Caco-2 (cell line): ENCODE measurements at regions not wholly inside any gene's neighbourhood (a gene's known extent, or its start where the extent isn't known, plus 50 kb on each side); places are given as distances from the start of the nearest gene placed in this dataset.

Experiments used
- BruUV-seq: library from RNA; stranded (reverse); fragments of 400-500 nt; replicated peaks from 2 replicates; lab custom pipeline; 2021; lab: Mats Ljungman, UMichigan
- CTCF ChIA-PET: fragments of 300-600 bp; sonication (Branson Sonifier 250); formaldehyde crosslinking; loops from one replicate; lab custom pipeline; 2022; ENCODE audit warnings: antibody characterized with exemption; lab: Charles Lee
- POLR2A ChIA-PET: fragments of 300-600 bp; sonication (Branson Sonifier 250); formaldehyde crosslinking; loops from one replicate; lab custom pipeline; 2022; ENCODE audit warnings: antibody characterized with exemption; lab: Charles Lee
- DNase-seq, 2 experiments: peaks; one replicate each; pipeline versions ENCODE4 v3.0.0 to v3.0.0-alpha.2; 2020 to 2022
- H3K27me3 ChIP-seq: replicated peaks from 2 replicates; pipeline ENCODE4 v1.6.0; 2011; ENCODE audit warnings: low read length; ENCODE audit not compliant: control insufficient read depth, insufficient read depth
- H3K36me3 ChIP-seq: 2 replicates; pipeline ENCODE4 v1.5.1; 2011; ENCODE audit warnings: low read length; ENCODE audit not compliant: control insufficient read depth, insufficient read depth
- H3K4me1 ChIP-seq: fragments of 250-450 bp; sonication (Bioruptor Pico); 2 replicates; pipeline ENCODE4 v1.5.1; 2020; ENCODE audit warnings: mild to moderate bottlenecking
- H3K4me3 ChIP-seq: 2 replicates; pipeline ENCODE4 v1.5.1; 2011; ENCODE audit warnings: low read depth, mild to moderate bottlenecking, control low read depth, low read length
- H3K9me3 ChIP-seq: fragments of 250-450 bp; sonication (Bioruptor Pico); 2 replicates; pipeline ENCODE4 v1.5.1; 2020; ENCODE audit warnings: mild to moderate bottlenecking, moderate library complexity
- H3K27ac Mint-ChIP-seq: one replicate; pipeline ENCODE4 v1.8.0; 2022; ENCODE audit warnings: mixed read lengths; ENCODE audit not compliant: unreplicated experiment
- H3K27me3 Mint-ChIP-seq: one replicate; pipeline ENCODE4 v1.8.0; 2022; ENCODE audit warnings: mixed read lengths; ENCODE audit not compliant: insufficient read depth, unreplicated experiment
- H3K36me3 Mint-ChIP-seq: one replicate; pipeline ENCODE4 v1.8.0; 2022; ENCODE audit warnings: mild to moderate bottlenecking, mixed read lengths; ENCODE audit not compliant: insufficient read depth, unreplicated experiment
- H3K4me1 Mint-ChIP-seq: one replicate; pipeline ENCODE4 v1.8.0; 2022; ENCODE audit warnings: low read depth, mixed read lengths; ENCODE audit not compliant: unreplicated experiment
- H3K4me3 Mint-ChIP-seq: one replicate; pipeline ENCODE4 v1.8.0; 2022; ENCODE audit warnings: mild to moderate bottlenecking, moderate library complexity, mixed read lengths; ENCODE audit not compliant: unreplicated experiment
- H3K9me3 Mint-ChIP-seq: one replicate; pipeline ENCODE4 v1.8.0; 2022; ENCODE audit warnings: mixed read lengths; ENCODE audit not compliant: unreplicated experiment
- intact Hi-C: fragments of 100-400 bp; cut with micrococcal nuclease; formaldehyde crosslinking; loops from one replicate; pipeline ENCODE4 v1.10.0; 2022; ENCODE audit not compliant: unreplicated experiment
- TF ChIP-seq, protein P1 (sequence below), 2 experiments: fragments of 200-600 bp in 1 of 2; IDR thresholded peaks; 1 replicate in 1 of 2; 2 replicates in 1 of 2; pipeline versions ENCODE4 v1.5.1 to v1.8.0; 2011 to 2022; ENCODE audit warnings: antibody characterized with exemption in 1 of 2, control low read depth in 1 of 2, inconsistent platforms in 1 of 2, low read depth in 1 of 2, low read length in 1 of 2, mild to moderate bottlenecking in 1 of 2, moderate library complexity in 1 of 2; ENCODE audit not compliant: insufficient read depth in 1 of 2, severe bottlenecking in 1 of 2, unreplicated experiment in 1 of 2

DNA sequence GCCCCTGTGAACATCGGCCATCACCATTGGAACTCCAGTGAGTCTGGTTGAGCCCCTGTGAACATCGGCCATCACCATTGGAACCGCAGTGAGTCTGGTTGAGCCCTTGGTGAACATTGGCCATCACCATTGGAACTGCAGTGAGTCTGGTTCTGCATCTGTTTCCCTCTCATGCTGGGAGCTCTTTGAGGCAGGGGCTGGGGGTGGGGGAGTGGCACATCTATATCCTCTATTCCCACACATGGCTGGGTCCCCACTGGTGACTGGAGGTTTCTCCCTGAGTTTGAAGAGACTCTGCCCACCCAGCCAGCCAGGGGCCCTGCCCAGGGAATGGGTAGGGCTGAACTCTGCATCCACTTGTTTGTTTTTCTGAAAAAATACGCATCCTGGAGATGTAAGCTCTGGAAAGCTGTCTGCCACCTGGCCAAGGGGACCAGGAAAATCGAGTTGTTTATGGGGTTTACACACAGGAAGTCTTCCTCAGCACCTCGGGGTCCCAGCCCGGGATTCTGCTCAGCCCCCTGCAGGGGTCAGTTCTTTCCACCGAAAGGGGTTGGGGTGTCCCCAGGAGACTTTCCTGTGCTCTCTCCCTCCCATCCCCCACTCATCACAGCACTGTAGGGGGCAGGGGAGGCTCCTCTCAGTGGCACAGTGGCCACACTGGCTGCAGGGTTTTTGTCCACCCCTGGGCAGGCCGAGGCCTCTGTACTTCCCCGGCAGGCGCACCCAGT lies 170.5 kb upstream of the GSC start:
- Mint-ChIP-seq H3K4me3 (no peak overlapping the region), H3K27ac (no peak overlapping the region), H3K9me3 (no peaks in the 10 kb centered on the region), H3K36me3 (no peaks in the 10 kb centered on the region), H3K27me3 (no peaks in the 10 kb centered on the region), H3K4me1 (no peaks in the 10 kb centered on the region)
- Histone ChIP-seq H3K4me3 (no peak overlapping the region), H3K4me1 (no peaks in the 10 kb centered on the region), H3K27me3 (peaks cover 1% of the 10 kb centered on the region), H3K9me3 (no peaks in the 10 kb centered on the region), H3K36me3 (no peaks in the 10 kb centered on the region)
- TF ChIP-seq, protein P1, sequence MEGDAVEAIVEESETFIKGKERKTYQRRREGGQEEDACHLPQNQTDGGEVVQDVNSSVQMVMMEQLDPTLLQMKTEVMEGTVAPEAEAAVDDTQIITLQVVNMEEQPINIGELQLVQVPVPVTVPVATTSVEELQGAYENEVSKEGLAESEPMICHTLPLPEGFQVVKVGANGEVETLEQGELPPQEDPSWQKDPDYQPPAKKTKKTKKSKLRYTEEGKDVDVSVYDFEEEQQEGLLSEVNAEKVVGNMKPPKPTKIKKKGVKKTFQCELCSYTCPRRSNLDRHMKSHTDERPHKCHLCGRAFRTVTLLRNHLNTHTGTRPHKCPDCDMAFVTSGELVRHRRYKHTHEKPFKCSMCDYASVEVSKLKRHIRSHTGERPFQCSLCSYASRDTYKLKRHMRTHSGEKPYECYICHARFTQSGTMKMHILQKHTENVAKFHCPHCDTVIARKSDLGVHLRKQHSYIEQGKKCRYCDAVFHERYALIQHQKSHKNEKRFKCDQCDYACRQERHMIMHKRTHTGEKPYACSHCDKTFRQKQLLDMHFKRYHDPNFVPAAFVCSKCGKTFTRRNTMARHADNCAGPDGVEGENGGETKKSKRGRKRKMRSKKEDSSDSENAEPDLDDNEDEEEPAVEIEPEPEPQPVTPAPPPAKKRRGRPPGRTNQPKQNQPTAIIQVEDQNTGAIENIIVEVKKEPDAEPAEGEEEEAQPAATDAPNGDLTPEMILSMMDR (IDR thresholded peaks at IDR 0.05; ENCODE audit: insufficient read depth in 1 of 2, low read depth in 1 of 2, low read length in 1 of 2, severe bottlenecking in 1 of 2, unreplicated experiment in 1 of 2): no peak
- no TSS peak for BruUV-seq
- ChIA-PET POLR2A (no interaction called here), CTCF (no interaction called here)
- intact Hi-C loops: no loop called here
- DNase-seq: no peak

DNA sequence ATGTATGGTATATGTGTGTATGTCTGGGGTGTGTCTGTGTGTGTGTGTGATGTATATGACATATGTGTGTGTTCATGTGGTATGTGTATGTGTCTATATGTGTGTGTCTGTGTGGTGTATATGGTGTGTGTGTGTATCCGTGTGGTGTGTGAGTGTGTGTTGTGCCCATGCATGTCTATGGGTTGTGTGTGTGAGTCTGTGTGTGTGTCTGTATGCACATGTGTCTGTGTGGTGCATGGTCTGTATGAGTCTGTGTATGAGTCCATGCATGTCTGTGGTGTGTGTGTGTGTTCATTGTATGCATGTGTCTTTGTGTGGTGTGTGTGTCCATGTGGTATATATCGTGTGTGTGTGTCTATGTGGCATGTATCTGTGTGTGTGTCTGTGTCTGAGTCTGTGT lies 168.1 kb upstream of the GSC start:
- no peaks in the 10 kb centered on the region for H3K4me1 ChIP-seq
- intact Hi-C loops: no loop called here
- ChIA-PET POLR2A (no interaction called here), CTCF (no interaction called here)
- no peak for DNase-seq
- H3K4me3 ChIP-seq: no peak overlapping the region
- Mint-ChIP-seq H3K27ac (no peak overlapping the region), H3K4me1 (no peaks in the 10 kb centered on the region), H3K27me3 (no peaks in the 10 kb centered on the region), H3K9me3 (no peaks in the 10 kb centered on the region), H3K4me3 (no peak overlapping the region), H3K36me3 (no peaks in the 10 kb centered on the region)
- no TSS peak for BruUV-seq
- no peaks in the 10 kb centered on the region for H3K9me3 ChIP-seq
- H3K27me3 ChIP-seq: peaks cover 1% of the 10 kb centered on the region
- TF ChIP-seq, protein P1 (IDR thresholded peaks at IDR 0.05; ENCODE audit: insufficient read depth in 1 of 2, low read depth in 1 of 2, low read length in 1 of 2, severe bottlenecking in 1 of 2, unreplicated experiment in 1 of 2): no peak
- H3K36me3 ChIP-seq: no peaks in the 10 kb centered on the region

DNA sequence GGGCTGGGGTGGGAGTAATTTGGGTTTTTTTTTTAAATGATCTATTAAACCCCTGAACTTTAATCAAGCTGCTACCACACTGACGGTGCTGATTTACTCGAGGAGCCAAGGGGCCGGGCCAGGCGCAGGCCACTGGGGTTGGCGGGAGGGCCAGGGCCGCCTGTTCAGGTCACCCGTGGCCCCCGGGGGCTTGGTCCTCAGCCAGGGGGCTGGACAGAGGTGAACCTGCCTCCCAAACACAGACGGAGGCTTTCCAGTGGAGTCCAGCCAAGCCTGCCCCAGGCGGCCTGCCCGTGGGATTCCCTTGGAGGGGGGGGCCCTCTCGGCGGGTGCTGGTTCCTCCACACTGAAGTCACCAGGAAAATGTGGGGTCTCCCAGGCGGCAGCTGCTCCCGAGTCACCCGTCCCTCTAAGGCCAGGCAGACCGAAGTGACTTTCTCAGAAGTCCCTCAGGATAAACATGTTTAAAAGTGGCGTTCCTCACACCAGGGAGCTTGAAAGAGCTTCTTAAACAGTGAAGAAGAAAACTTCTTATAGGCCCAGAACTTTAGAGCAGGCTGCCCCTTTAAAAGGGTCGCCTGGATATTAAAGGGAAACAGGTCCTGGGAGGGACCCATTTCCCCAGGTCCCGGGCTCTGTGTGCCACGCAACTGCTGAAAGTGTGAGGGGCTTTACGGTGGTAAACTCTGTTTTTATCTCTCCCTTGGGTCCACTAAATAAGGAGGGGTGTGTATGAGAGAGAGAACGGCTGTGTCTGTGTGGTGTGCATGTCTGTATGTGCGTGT lies 167.2 kb upstream of the GSC start:
- Mint-ChIP-seq H3K27me3 (peaks cover 4% of the 10 kb centered on the region), H3K36me3 (no peaks in the 10 kb centered on the region), H3K4me1 (no peaks in the 10 kb centered on the region), H3K27ac (no peak overlapping the region), H3K4me3 (no peak overlapping the region), H3K9me3 (no peaks in the 10 kb centered on the region)
- Histone ChIP-seq H3K36me3 (no peaks in the 10 kb centered on the region), H3K4me1 (no peaks in the 10 kb centered on the region), H3K4me3 (no peak overlapping the region), H3K9me3 (no peaks in the 10 kb centered on the region), H3K27me3 (peaks cover 1% of the 10 kb centered on the region)
- CTCF ChIA-PET: no interaction called here
- no TSS peak for BruUV-seq
- intact Hi-C loops: no loop called here
- TF ChIP-seq, protein P1 (IDR thresholded peaks at IDR 0.05; ENCODE audit: insufficient read depth in 1 of 2, low read depth in 1 of 2, low read length in 1 of 2, severe bottlenecking in 1 of 2, unreplicated experiment in 1 of 2): no peak
- DNase-seq: no peak
- POLR2A ChIA-PET: no interaction called here
